SK-N-SH (cell line): ENCODE measurements at regions not wholly inside any gene's neighbourhood (a gene's known extent, or its start where the extent isn't known, plus 50 kb on each side); places are given as distances from the start of the nearest gene placed in this dataset.

Source experiments
- CTCF ChIA-PET: fragments of 300-600, 350-600 bp; formaldehyde crosslinking; extraction: SDS; loops from one replicate; lab custom pipeline; 2021; lab: Yijun Ruan, JAX
- POLR2A ChIA-PET: fragments of 350-600 bp; sonication (Branson Sonifier 250); formaldehyde crosslinking; extraction: SDS; loops from one replicate; lab custom pipeline; 2020; ENCODE audit warnings: antibody characterized with exemption, inconsistent platforms; lab: Yijun Ruan, JAX
- DNase-seq: peaks from one replicate; pipeline ENCODE4 v3.0.0; 2012
- H2AFZ ChIP-seq: fragments of 200-600 bp; sonication (generic); 2 replicates; pipeline ENCODE4 v1.8.1; 2016; ENCODE audit warnings: antibody characterized with exemption, mild to moderate bottlenecking, low read depth
- H3F3A ChIP-seq: fragments of 200-600 bp; sonication (generic); replicated peaks from 2 replicates; pipeline ENCODE3; 2016; ENCODE audit warnings: antibody characterized with exemption, mild to moderate bottlenecking; ENCODE audit not compliant: insufficient read depth
- H3K27ac ChIP-seq, 2 experiments: fragments of 200-500 bp in 1 of 2; fragments of 200-600 bp in 1 of 2; sonication (Bioruptor generic) in 1 of 2; sonication (generic), shearing (Covaris generic) in 1 of 2; 2 replicates each; pipeline versions ENCODE4 v1.5.1 to v1.6.1; 2014 to 2016; ENCODE audit warnings: low read depth in 2 of 2, inconsistent platforms in 1 of 2, low read length in 1 of 2, mild to moderate bottlenecking in 1 of 2, mixed read lengths in 1 of 2
- H3K27me3 ChIP-seq: fragments of 200-600 bp; sonication (generic), shearing (Covaris generic); 2 replicates; pipeline ENCODE4 v1.6.1; 2016; ENCODE audit warnings: mixed run types; ENCODE audit not compliant: insufficient read depth
- H3K36me3 ChIP-seq, 2 experiments: fragments of 200-500 bp in 1 of 2; fragments of 200-600 bp in 1 of 2; sonication (Bioruptor generic) in 1 of 2; sonication (generic) in 1 of 2; replicated peaks in 1 of 2; 2 replicates each; pipeline versions ENCODE3 to v1.5.1; 2014 to 2016; ENCODE audit warnings: low read length in 1 of 2, mild to moderate bottlenecking in 1 of 2; ENCODE audit not compliant: insufficient read depth in 2 of 2, control insufficient read depth in 1 of 2
- H3K4me1 ChIP-seq, 2 experiments: fragments of 200-500 bp in 1 of 2; fragments of 200-600 bp in 1 of 2; sonication (Bioruptor generic) in 1 of 2; sonication (generic), shearing (Covaris generic) in 1 of 2; 2 replicates each; pipeline versions ENCODE4 v1.5.1 to v1.6.1; 2014 to 2016; ENCODE audit warnings: low read depth in 1 of 2, low read length in 1 of 2, mixed run types in 1 of 2; ENCODE audit not compliant: insufficient read depth in 2 of 2, control insufficient read depth in 1 of 2
- H3K4me2 ChIP-seq: fragments of 200-600 bp; sonication (generic), shearing (Covaris generic); 2 replicates; pipeline ENCODE4 v1.6.1; 2017; ENCODE audit warnings: mixed run types
- H3K4me3 ChIP-seq, 2 experiments: fragments of 200-500 bp in 1 of 2; fragments of 200-600 bp in 1 of 2; sonication (Bioruptor generic) in 1 of 2; sonication (generic), shearing (Covaris generic) in 1 of 2; 2 replicates each; pipeline versions ENCODE4 v1.5.1 to v1.8.1; 2014 to 2016; ENCODE audit warnings: low read depth in 2 of 2, inconsistent platforms in 1 of 2, low read length in 1 of 2, mild to moderate bottlenecking in 1 of 2, mixed read lengths in 1 of 2, moderate library complexity in 1 of 2
- H3K79me2 ChIP-seq: fragments of 200-600 bp; sonication (generic); 2 replicates; pipeline ENCODE4 v1.8.1; 2017; ENCODE audit warnings: mild to moderate bottlenecking; ENCODE audit not compliant: insufficient read depth
- H3K9ac ChIP-seq: fragments of 200-600 bp; sonication (generic); 2 replicates; pipeline ENCODE4 v1.6.1; 2017; ENCODE audit warnings: mixed run types
- H3K9me2 ChIP-seq: fragments of 200-600 bp; sonication (generic); 2 replicates; pipeline ENCODE4 v1.6.1; 2017; ENCODE audit warnings: mixed run types
- H3K9me3 ChIP-seq: fragments of 200-600 bp; sonication (generic); 2 replicates; pipeline ENCODE4 v1.6.1; 2017; ENCODE audit warnings: mixed run types, mild to moderate bottlenecking, moderate library complexity
- H4K20me1 ChIP-seq: fragments of 200-600 bp; sonication (generic); 2 replicates; pipeline ENCODE4 v1.6.1; 2017; ENCODE audit warnings: mild to moderate bottlenecking, mixed run types; ENCODE audit not compliant: insufficient read depth
- CHD2 ChIP-seq: fragments of 150-350 bp; IDR thresholded peaks from 2 replicates; pipeline ENCODE4 v1.6.1; 2018; ENCODE audit warnings: low read length; ENCODE audit not compliant: partially characterized antibody
- ELF1 ChIP-seq: IDR thresholded peaks from 2 replicates; pipeline ENCODE4 v1.4.0; 2012
- EZH2phosphoT487 ChIP-seq: fragments of 200-600 bp; sonication (generic); IDR thresholded peaks from 2 replicates; pipeline ENCODE4 v1.6.1; 2017; ENCODE audit warnings: low read depth, mixed run types, mild to moderate bottlenecking, antibody characterized with exemption, moderate library complexity, borderline replicate concordance
- FOSL2 ChIP-seq: IDR thresholded peaks from 2 replicates; pipeline ENCODE4 v1.4.0; 2012; ENCODE audit warnings: low read depth, mild to moderate bottlenecking, moderate library complexity, borderline replicate concordance
- GABPA ChIP-seq: IDR thresholded peaks from 2 replicates; pipeline ENCODE4 v1.4.0; 2012; ENCODE audit warnings: low read depth, mild to moderate bottlenecking
- JUND ChIP-seq: IDR thresholded peaks from 2 replicates; pipeline ENCODE4 v1.4.0; 2012
- MEF2A ChIP-seq: IDR thresholded peaks from 2 replicates; pipeline ENCODE4 v1.4.0; 2012; ENCODE audit warnings: low read depth, borderline replicate concordance
- MXI1 ChIP-seq: IDR thresholded peaks from 2 replicates; pipeline ENCODE4 v1.6.1; 2012; ENCODE audit warnings: mild to moderate bottlenecking, low read depth, low read length, improper control_type of control experiment
- NFIC ChIP-seq: IDR thresholded peaks from 2 replicates; pipeline ENCODE4 v1.4.0; 2012; ENCODE audit warnings: borderline replicate concordance
- POLR2AphosphoS5 ChIP-seq: IDR thresholded peaks from 2 replicates; pipeline ENCODE4 v1.6.1; 2012; ENCODE audit warnings: low read depth, low read length
- RAD21 ChIP-seq: IDR thresholded peaks from 2 replicates; pipeline ENCODE4 v1.6.1; 2012; ENCODE audit warnings: mild to moderate bottlenecking, low read length
- RFX5 ChIP-seq: IDR thresholded peaks from 2 replicates; pipeline ENCODE4 v1.6.1; 2012; ENCODE audit warnings: mild to moderate bottlenecking, improper control_type of control experiment, low read length
- RXRA ChIP-seq: IDR thresholded peaks from 2 replicates; pipeline ENCODE4 v1.4.0; 2012; ENCODE audit warnings: low read depth, mild to moderate bottlenecking, borderline replicate concordance
- TAF1 ChIP-seq: IDR thresholded peaks from 2 replicates; pipeline ENCODE4 v1.6.1; 2012; ENCODE audit warnings: low read depth, mild to moderate bottlenecking, low read length, moderate library complexity, borderline replicate concordance
- TCF12 ChIP-seq: IDR thresholded peaks from 2 replicates; pipeline ENCODE4 v1.4.0; 2012
- TEAD4 ChIP-seq: IDR thresholded peaks from 2 replicates; pipeline ENCODE4 v1.4.0; 2012; ENCODE audit warnings: mild to moderate bottlenecking, borderline replicate concordance; ENCODE audit not compliant: insufficient read depth
- whole genome bisulfite sequencing: methylation state at CpG from one replicate; pipeline ENCODE4 v1.1.6; 2017; ENCODE audit warnings: low lambda C conversion rate; 5-methylcytosine and 5-hydroxymethylcytosine counted together
- TF ChIP-seq, protein P1 (sequence below): IDR thresholded peaks from 2 replicates; pipeline ENCODE4 v1.6.1; 2012; ENCODE audit warnings: mild to moderate bottlenecking, low read depth, low read length, moderate library complexity
- TF ChIP-seq, protein P2 (sequence below): fragments of 150-350 bp; IDR thresholded peaks from 2 replicates; pipeline ENCODE4 v1.6.1; 2017; ENCODE audit warnings: antibody characterized with exemption, low read length, low read depth, borderline replicate concordance
- TF ChIP-seq, protein P3 (sequence below): IDR thresholded peaks from 2 replicates; pipeline ENCODE4 v1.4.0; 2012; ENCODE audit warnings: low read depth
- TF ChIP-seq, protein P4 (sequence below): fragments of 200-600 bp; sonication (generic); IDR thresholded peaks from 2 replicates; pipeline ENCODE4 v1.6.1; 2017; ENCODE audit warnings: antibody characterized with exemption, mild to moderate bottlenecking, moderate library complexity
- TF ChIP-seq, protein P5 (sequence below): IDR thresholded peaks from 2 replicates; pipeline ENCODE4 v1.4.0; 2012; ENCODE audit warnings: low read depth, borderline replicate concordance
- TF ChIP-seq, protein P6 (sequence below): IDR thresholded peaks from 2 replicates; pipeline ENCODE4; 2012

DNA sequence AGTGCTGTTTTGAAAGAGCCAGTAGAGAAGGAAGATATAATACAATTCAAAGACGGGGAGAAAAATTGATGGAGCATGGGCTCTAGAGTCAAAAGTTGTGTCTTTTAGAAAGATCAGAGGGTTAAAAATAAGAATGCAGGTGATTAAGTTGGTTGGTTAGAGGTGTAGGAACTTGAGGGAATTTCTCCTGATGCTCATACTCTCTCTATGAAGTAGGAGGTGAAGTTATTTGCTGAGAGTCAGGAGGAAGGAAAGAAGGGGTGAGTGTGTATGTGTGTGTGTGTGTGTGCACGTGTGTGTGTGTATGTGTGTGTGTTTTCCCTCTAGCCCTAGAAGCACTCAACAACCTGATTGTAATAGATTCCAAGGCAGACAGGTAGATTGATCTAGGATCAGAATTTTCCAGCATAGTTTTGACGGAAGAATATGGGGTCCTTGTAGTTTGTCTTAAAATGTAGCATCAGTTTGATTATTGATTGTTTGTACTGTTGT, 88.3 kb upstream of the MACF1 start (continued):
- TF ChIP-seq ELF1 (no peak), RAD21 (no peak)

DNA sequence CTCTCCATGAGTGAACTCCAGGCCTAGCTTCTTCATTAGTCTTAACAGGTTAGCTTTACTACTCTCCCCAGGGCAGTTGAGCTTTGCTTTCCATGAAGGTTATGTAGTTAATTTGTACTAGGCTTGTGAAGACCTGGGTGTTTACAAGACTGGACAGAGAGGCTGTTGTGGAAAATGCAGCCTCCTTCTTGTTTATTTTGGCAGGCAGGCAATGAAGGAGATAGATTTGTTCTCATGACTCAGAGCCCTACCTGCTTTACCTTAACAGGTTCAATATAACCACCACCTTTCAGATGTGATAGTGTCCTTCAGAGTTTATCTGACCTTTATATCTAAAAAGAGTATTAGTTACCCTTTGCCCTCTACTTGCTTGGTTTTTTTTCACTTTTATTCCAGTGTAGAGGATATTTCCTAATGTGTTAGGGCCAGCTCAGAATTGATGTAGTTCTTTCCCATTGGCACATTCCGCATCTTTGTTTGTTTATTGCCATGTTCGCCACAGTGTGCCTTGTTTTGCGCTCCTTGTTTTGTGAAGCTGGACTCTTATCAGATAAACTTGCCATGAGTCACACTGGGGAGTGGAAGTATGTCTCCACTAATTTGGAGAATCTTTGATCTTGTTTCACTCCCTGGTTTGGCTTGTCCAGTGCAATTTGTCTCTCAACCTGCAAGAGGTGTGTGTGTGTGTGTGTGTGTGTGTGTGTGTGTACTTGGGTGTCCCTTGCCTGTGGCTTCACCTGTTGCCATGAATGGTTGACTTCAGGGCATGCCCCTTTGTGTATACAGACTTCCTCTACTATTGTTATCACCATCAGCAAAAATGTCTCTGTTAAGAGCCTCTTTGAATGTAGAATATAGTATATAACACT, 87.4 kb upstream of the MACF1 start:
- Histone ChIP-seq H4K20me1 (peaks cover 85% of the 10 kb centered on the region), H3K27ac (peak overlapping the region in 1 of 2 experiments; percentile 26; a peak in 1 of 4 replicates)
- DNase-seq, result no peak
- TF ChIP-seq, protein P1, sequence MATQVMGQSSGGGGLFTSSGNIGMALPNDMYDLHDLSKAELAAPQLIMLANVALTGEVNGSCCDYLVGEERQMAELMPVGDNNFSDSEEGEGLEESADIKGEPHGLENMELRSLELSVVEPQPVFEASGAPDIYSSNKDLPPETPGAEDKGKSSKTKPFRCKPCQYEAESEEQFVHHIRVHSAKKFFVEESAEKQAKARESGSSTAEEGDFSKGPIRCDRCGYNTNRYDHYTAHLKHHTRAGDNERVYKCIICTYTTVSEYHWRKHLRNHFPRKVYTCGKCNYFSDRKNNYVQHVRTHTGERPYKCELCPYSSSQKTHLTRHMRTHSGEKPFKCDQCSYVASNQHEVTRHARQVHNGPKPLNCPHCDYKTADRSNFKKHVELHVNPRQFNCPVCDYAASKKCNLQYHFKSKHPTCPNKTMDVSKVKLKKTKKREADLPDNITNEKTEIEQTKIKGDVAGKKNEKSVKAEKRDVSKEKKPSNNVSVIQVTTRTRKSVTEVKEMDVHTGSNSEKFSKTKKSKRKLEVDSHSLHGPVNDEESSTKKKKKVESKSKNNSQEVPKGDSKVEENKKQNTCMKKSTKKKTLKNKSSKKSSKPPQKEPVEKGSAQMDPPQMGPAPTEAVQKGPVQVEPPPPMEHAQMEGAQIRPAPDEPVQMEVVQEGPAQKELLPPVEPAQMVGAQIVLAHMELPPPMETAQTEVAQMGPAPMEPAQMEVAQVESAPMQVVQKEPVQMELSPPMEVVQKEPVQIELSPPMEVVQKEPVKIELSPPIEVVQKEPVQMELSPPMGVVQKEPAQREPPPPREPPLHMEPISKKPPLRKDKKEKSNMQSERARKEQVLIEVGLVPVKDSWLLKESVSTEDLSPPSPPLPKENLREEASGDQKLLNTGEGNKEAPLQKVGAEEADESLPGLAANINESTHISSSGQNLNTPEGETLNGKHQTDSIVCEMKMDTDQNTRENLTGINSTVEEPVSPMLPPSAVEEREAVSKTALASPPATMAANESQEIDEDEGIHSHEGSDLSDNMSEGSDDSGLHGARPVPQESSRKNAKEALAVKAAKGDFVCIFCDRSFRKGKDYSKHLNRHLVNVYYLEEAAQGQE, result no peak
- TF ChIP-seq TCF12 (peak; percentile 86), FOSL2 (peak; percentile 85), MXI1 (no peak), MEF2A (no peak), TAF1 (no peak), RXRA (0 out of 2 replicates have a peak, but pooled peaks have one; percentile 45), GABPA (0 out of 2 replicates have a peak, but pooled peaks have one; percentile 20), POLR2AphosphoS5 (peak; percentile 67; the same call in 1 of the 2 replicates), TEAD4 (peak; percentile 48; the same call in 1 of the 2 replicates), NFIC (peak; percentile 83), EZH2phosphoT487 (no peak), RFX5 (no peak), JUND (peak; percentile 98), CHD2 (no peak)
- TF ChIP-seq, protein P2, sequence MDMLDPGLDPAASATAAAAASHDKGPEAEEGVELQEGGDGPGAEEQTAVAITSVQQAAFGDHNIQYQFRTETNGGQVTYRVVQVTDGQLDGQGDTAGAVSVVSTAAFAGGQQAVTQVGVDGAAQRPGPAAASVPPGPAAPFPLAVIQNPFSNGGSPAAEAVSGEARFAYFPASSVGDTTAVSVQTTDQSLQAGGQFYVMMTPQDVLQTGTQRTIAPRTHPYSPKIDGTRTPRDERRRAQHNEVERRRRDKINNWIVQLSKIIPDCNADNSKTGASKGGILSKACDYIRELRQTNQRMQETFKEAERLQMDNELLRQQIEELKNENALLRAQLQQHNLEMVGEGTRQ, result no peak
- TF ChIP-seq, protein P3, sequence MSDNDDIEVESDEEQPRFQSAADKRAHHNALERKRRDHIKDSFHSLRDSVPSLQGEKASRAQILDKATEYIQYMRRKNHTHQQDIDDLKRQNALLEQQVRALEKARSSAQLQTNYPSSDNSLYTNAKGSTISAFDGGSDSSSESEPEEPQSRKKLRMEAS, result peak; percentile 41; the same call in 1 of the 2 replicates
- TF ChIP-seq, protein P4, sequence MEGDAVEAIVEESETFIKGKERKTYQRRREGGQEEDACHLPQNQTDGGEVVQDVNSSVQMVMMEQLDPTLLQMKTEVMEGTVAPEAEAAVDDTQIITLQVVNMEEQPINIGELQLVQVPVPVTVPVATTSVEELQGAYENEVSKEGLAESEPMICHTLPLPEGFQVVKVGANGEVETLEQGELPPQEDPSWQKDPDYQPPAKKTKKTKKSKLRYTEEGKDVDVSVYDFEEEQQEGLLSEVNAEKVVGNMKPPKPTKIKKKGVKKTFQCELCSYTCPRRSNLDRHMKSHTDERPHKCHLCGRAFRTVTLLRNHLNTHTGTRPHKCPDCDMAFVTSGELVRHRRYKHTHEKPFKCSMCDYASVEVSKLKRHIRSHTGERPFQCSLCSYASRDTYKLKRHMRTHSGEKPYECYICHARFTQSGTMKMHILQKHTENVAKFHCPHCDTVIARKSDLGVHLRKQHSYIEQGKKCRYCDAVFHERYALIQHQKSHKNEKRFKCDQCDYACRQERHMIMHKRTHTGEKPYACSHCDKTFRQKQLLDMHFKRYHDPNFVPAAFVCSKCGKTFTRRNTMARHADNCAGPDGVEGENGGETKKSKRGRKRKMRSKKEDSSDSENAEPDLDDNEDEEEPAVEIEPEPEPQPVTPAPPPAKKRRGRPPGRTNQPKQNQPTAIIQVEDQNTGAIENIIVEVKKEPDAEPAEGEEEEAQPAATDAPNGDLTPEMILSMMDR, result no peak
- TF ChIP-seq, protein P5, sequence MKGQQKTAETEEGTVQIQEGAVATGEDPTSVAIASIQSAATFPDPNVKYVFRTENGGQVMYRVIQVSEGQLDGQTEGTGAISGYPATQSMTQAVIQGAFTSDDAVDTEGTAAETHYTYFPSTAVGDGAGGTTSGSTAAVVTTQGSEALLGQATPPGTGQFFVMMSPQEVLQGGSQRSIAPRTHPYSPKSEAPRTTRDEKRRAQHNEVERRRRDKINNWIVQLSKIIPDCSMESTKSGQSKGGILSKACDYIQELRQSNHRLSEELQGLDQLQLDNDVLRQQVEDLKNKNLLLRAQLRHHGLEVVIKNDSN, result no peak
- TF ChIP-seq, protein P6, sequence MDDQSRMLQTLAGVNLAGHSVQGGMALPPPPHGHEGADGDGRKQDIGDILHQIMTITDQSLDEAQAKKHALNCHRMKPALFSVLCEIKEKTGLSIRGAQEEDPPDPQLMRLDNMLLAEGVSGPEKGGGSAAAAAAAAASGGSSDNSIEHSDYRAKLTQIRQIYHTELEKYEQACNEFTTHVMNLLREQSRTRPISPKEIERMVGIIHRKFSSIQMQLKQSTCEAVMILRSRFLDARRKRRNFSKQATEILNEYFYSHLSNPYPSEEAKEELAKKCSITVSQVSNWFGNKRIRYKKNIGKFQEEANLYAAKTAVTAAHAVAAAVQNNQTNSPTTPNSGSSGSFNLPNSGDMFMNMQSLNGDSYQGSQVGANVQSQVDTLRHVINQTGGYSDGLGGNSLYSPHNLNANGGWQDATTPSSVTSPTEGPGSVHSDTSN, result peak; percentile 98

More for the DNA sequence above, 87.4 kb upstream of the MACF1 start:
- Histone ChIP-seq H3K9ac (no peak overlapping the region), H3K79me2 (peaks cover 100% of the 10 kb centered on the region), H2AFZ (no peak overlapping the region), H3K27me3 (no peaks in the 10 kb centered on the region), H3K4me3 (no peak overlapping the region; a peak in 1 of 4 replicates), H3F3A (peaks cover 5% of the 10 kb centered on the region), H3K4me1 (peaks cover 18 to 25% of the 10 kb centered on the region in 2 experiments; a peak in 3 of 4 replicates), H3K9me2 (no peaks in the 10 kb centered on the region), H3K9me3 (no peaks in the 10 kb centered on the region), H3K36me3 (no peaks in the 10 kb centered on the region), H3K4me2 (peak overlapping the region; percentile 35; the same call in 1 of the 2 replicates)
- POLR2A ChIA-PET, result no interaction called here
- CTCF ChIA-PET, result interaction anchor here (1.3 to 1.9 kb wide), 2 partner anchors 75 to 142 kb away, joined by 5 to 6 read pairs; no protein-coding TSS in a partner anchor
- WGBS, result 41% methylated on average over 3 of the region's 3 CpGs
